AG04449 (cell line): ENCODE measurements at regions not wholly inside any gene's neighbourhood (a gene's known extent, or its start where the extent isn't known, plus 50 kb on each side); places are given as distances from the start of the nearest gene placed in this dataset.

Source experiments
- CTCF ChIA-PET: fragments of 350-600 bp; formaldehyde crosslinking; extraction: SDS; loops from one replicate; lab custom pipeline; 2021; ENCODE audit warnings: antibody characterized with exemption; lab: Yijun Ruan, JAX
- POLR2A ChIA-PET: fragments of 400-600, 350-600 bp; formaldehyde crosslinking; extraction: SDS; loops from one replicate; lab custom pipeline; 2020; ENCODE audit warnings: antibody characterized with exemption, inconsistent platforms; lab: Yijun Ruan, JAX
- DNase-seq: peaks from one replicate; pipeline ENCODE4 v3.0.0-alpha.2; 2010; ENCODE audit warnings: low read depth, low spot score
- H3K4me3 ChIP-seq: 2 replicates; pipeline ENCODE4 v1.5.1; 2011; ENCODE audit warnings: low read depth, mild to moderate bottlenecking, control low read depth, low read length
- CTCF ChIP-seq: IDR thresholded peaks from one replicate; pipeline ENCODE4 v1.5.1; 2011; ENCODE audit warnings: mild to moderate bottlenecking, moderate library complexity, low read length, control low read depth, inconsistent platforms; ENCODE audit not compliant: insufficient read depth; ENCODE audit errors: missing control alignments

- ChIA-PET CTCF (no interaction called here), POLR2A (no interaction called here)
- no peak for TF ChIP-seq CTCF
- DNase-seq: no peak
- H3K4me3 ChIP-seq: no peak overlapping the region
Observed at GRCh38 chr12:105899589-105899988, 239.2 kb downstream of the NUAK1 start.

GRCh38 chr12:105906561-105906960 lies 232.2 kb downstream of the NUAK1 start:
- no peak for DNase-seq
- no peak overlapping the region for H3K4me3 ChIP-seq
- POLR2A ChIA-PET: no interaction called here
- CTCF ChIA-PET: interaction anchor here (1.3 kb wide), 1 partner anchor 229 kb away, joined by 4 read pairs; no protein-coding TSS in a partner anchor
- TF ChIP-seq CTCF: no peak

- no peak for DNase-seq
- ChIA-PET CTCF (interaction anchor here (1.3 kb wide), 1 partner anchor 228 kb away, joined by 4 read pairs; no protein-coding TSS in a partner anchor), POLR2A (no interaction called here)
- H3K4me3 ChIP-seq: no peak overlapping the region
- TF ChIP-seq CTCF: no peak
Observed at GRCh38 chr12:105907982-105908381, 230.8 kb downstream of the NUAK1 start.

GRCh38 chr12:105910030-105910429 lies 228.7 kb downstream of the NUAK1 start:
- ChIA-PET POLR2A (interaction anchor here (1.3 kb wide), 1 partner anchor 12 kb away, joined by 3 read pairs; no protein-coding TSS in a partner anchor), CTCF (interaction anchor here (1.0 to 1.1 kb wide), 2 partner anchors 13 to 226 kb away, joined by 4 to 5 read pairs; no protein-coding TSS in a partner anchor)
- no peak for TF ChIP-seq CTCF

GRCh38 chr12:105911966-105912365 lies 226.8 kb downstream of the NUAK1 start:
- CTCF ChIA-PET: no interaction called here
- no peak for TF ChIP-seq CTCF
- H3K4me3 ChIP-seq: no peak overlapping the region
- no peak for DNase-seq
- POLR2A ChIA-PET: interaction anchor here (0.6 kb wide), 1 partner anchor 8 kb away, joined by 4 read pairs; no protein-coding TSS in a partner anchor

More at GRCh38 chr12:105910030-105910429, 228.7 kb downstream of the NUAK1 start:
- DNase-seq: no peak
- no peak overlapping the region for H3K4me3 ChIP-seq

- ChIA-PET CTCF (no interaction called here), POLR2A (interaction anchor here (0.8 kb wide), 1 partner anchor 9 kb away, joined by 3 read pairs; no protein-coding TSS in a partner anchor)
- TF ChIP-seq CTCF: no peak
- DNase-seq: no peak
- no peak overlapping the region for H3K4me3 ChIP-seq
Observed at GRCh38 chr12:105912882-105913678, 225.7 kb downstream of the NUAK1 start.
